ENCODE measurements at regions not wholly inside any gene's neighbourhood (a gene's known extent, or its start where the extent isn't known, plus 50 kb on each side); places are given as distances from the start of the nearest gene placed in this dataset.

GRCh38 chr5:56388229-56388985 is 155.3 kb upstream of the ANKRD55 start:
- POLR2A ChIA-PET (ENCODE audit: low non-redundant PET) = no interaction called here

GRCh38 chr5:56386046-56386445 is 152.9 kb upstream of the ANKRD55 start:
- CTCF ChIA-PET = interaction anchor here (0.6 to 0.9 kb wide), 3 partner anchors 8 to 115 kb away, joined by 3 to 5 read pairs (median 4); no protein-coding TSS in a partner anchor
- POLR2A ChIA-PET (ENCODE audit: low non-redundant PET) = no interaction called here
- no peak for DNase-seq (ENCODE audit: low spot score)
- no peak for TF ChIP-seq CTCF (conservative IDR thresholded peaks at IDR 0.05; ENCODE audit: low read depth)
- H3K27ac ChIP-seq = no peak overlapping the region

More at GRCh38 chr5:56388229-56388985, 155.3 kb upstream of the ANKRD55 start:
- no peak overlapping the region for H3K27ac ChIP-seq
- no peak for TF ChIP-seq CTCF (conservative IDR thresholded peaks at IDR 0.05; ENCODE audit: low read depth)
- DNase-seq (ENCODE audit: low spot score) = no peak
- CTCF ChIA-PET = no interaction called here

DNA sequence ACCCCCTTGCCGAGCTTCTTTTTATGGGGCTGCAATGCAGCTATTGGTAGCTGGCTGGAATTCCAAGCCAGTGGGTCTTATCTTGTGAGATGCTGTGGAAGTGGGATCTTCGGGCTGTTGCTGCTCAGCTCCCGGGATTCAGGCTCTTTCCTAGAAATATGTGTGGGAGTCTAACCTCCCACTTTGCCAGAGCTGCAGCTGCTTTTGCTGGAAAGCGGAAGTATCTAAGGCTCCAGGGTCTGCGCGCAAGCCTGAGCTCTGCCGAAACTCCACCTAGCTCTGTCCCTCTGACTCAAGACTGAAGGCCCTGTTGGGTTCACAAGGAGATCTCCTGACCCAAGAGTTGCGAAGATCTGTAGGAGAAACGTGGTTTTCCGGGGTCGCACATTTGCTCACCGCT is 151.1 kb upstream of the ANKRD55 start:
- no peak for DNase-seq (ENCODE audit: low spot score)
- no peak overlapping the region for H3K27ac ChIP-seq
- POLR2A ChIA-PET (ENCODE audit: low non-redundant PET) = no interaction called here
- TF ChIP-seq CTCF (conservative IDR thresholded peaks at IDR 0.05; ENCODE audit: low read depth) = no peak
- CTCF ChIA-PET = interaction anchor here (1.1 kb wide), 1 partner anchor 114 kb away, joined by 3 read pairs; no protein-coding TSS in a partner anchor

DNA sequence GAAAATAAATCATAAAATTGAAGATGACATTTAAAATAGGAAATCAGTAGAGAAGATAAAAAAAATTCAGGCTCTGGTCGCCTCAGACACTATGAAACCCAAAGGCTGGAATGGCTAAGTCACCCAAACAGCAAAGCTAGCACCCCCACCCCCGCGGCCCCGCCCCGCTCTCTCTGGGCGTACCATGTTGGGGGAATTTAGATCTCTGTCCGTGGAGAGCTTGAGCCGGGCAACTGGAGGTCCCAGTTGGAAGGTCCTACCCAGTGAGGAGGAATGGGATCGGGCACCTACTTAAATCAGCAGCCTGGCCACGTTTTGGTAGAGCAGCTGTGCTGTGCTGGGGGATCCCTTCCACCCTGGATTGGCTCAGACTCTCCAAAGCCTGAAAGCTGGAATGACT is 150.6 kb upstream of the ANKRD55 start:
- POLR2A ChIA-PET (ENCODE audit: low non-redundant PET) = no interaction called here
- DNase-seq (ENCODE audit: low spot score) = no peak
- CTCF ChIA-PET = interaction anchor here (1.1 kb wide), 1 partner anchor 113 kb away, joined by 3 read pairs; no protein-coding TSS in a partner anchor
- no peak for TF ChIP-seq CTCF (conservative IDR thresholded peaks at IDR 0.05; ENCODE audit: low read depth)
- no peak overlapping the region for H3K27ac ChIP-seq

GRCh38 chr5:56382896-56383295 is 149.8 kb upstream of the ANKRD55 start:
- CTCF ChIA-PET = interaction anchor here (1.1 kb wide), 1 partner anchor 112 kb away, joined by 3 read pairs; no protein-coding TSS in a partner anchor

GRCh38 chr5:56377573-56377972 is 144.4 kb upstream of the ANKRD55 start:
- no peak for TF ChIP-seq CTCF (conservative IDR thresholded peaks at IDR 0.05; ENCODE audit: low read depth)
- no peak overlapping the region for H3K27ac ChIP-seq
- ChIA-PET CTCF (no interaction called here), POLR2A (ENCODE audit: low non-redundant PET) (no interaction called here)
- DNase-seq (ENCODE audit: low spot score) = no peak

More at GRCh38 chr5:56382896-56383295, 149.8 kb upstream of the ANKRD55 start:
- no peak for TF ChIP-seq CTCF (conservative IDR thresholded peaks at IDR 0.05; ENCODE audit: low read depth)
- DNase-seq (ENCODE audit: low spot score) = no peak
- H3K27ac ChIP-seq = no peak overlapping the region
- POLR2A ChIA-PET (ENCODE audit: low non-redundant PET) = no interaction called here

All from RWPE1 (cell line).